Tibial artery (tissue), 4 donors: ENCODE measurements at regions not wholly inside any gene's neighbourhood (a gene's known extent, or its start where the extent isn't known, plus 50 kb on each side); places are given as distances from the start of the nearest gene placed in this dataset.

Source experiments
- DNase-seq, 2 donors: peaks; one replicate each; pipeline ENCODE4 v3.0.0-alpha.2; 2019
- H3K27ac ChIP-seq, 2 donors: fragments of 200-600 bp; sonication (generic) in 1 of 2; 1 replicate in 1 of 2; 2 replicates in 1 of 2; pipeline ENCODE4 v1.5.1; 2018 to 2019; ENCODE audit warnings: mild to moderate bottlenecking in 1 of 2
- H3K27me3 ChIP-seq, 2 donors: fragments of 200-600 bp; sonication (generic) in 1 of 2; one replicate each; pipeline versions ENCODE4 v1.5.1 to v1.6.0; 2016 to 2019
- H3K36me3 ChIP-seq, 3 donors: fragments of 200-600 bp; sonication (generic) in 2 of 3; one replicate each; pipeline ENCODE4 v1.5.1; 2016 to 2019; ENCODE audit warnings: mild to moderate bottlenecking in 2 of 3
- H3K4me1 ChIP-seq, 4 donors: fragments of 200-600 bp; sonication (generic) in 2 of 4; 1 replicate in 3 of 4; 2 replicates in 1 of 4; pipeline ENCODE4 v1.5.1; 2016 to 2019
- H3K4me3 ChIP-seq, 2 donors: fragments of 200-600 bp; sonication (generic) in 1 of 2; 1 replicate in 1 of 2; 2 replicates in 1 of 2; pipeline ENCODE4 v1.5.1; 2018 to 2019; ENCODE audit warnings: mild to moderate bottlenecking in 2 of 2
- H3K9me3 ChIP-seq, 3 donors: fragments of 200-600 bp; sonication (generic) in 1 of 3; one replicate each; pipeline ENCODE4 v1.5.1; 2016 to 2019
- CTCF ChIP-seq, 2 experiments: fragments of 200-600 bp in 1 of 2; fragments of 450-650 bp in 1 of 2; IDR thresholded peaks; one replicate each; pipeline ENCODE4 v1.5.1; 2017 to 2019; ENCODE audit warnings: antibody characterized with exemption in 2 of 2, mild to moderate bottlenecking in 1 of 2, moderate library complexity in 1 of 2
- intact Hi-C: fragments of 100-400 bp; cut with DNase I; formaldehyde crosslinking; loops from one replicate; pipeline ENCODE4 v1.15.0; 2023; ENCODE audit warnings: low total_unique reads

GRCh38 chr11:119839476-119840133 lies 110.6 kb upstream of the NECTIN1 start:
- no peaks in the 10 kb centered on the region for H3K36me3 ChIP-seq
- peaks cover 0 to 11% (median 0%) of the 10 kb centered on the region in 4 donors for H3K4me1 ChIP-seq
- no peak overlapping the region for H3K4me3 ChIP-seq
- peaks cover 0 to 1% of the 10 kb centered on the region in 2 donors for H3K27me3 ChIP-seq
- intact Hi-C loops = no loop called here
- H3K9me3 ChIP-seq = no peaks in the 10 kb centered on the region
- H3K27ac ChIP-seq = no peak overlapping the region
- no peak for TF ChIP-seq CTCF (IDR thresholded peaks at IDR 0.05)
- no peak for DNase-seq

- Histone ChIP-seq H3K27me3 (peaks cover 0 to 20% of the 10 kb centered on the region in 2 donors), H3K4me1 (peaks cover 0 to 11% (median 0%) of the 10 kb centered on the region in 4 donors)
- intact Hi-C loops = no loop called here
Observed at GRCh38 chr11:119835753-119836152, 106.8 kb upstream of the NECTIN1 start.

GRCh38 chr11:119832202-119832935 lies 103.4 kb upstream of the NECTIN1 start:
- intact Hi-C loops = no loop called here
- no peak overlapping the region for H3K4me3 ChIP-seq
- H3K4me1 ChIP-seq = peaks cover 0 to 11% (median 0%) of the 10 kb centered on the region in 4 donors
- H3K27ac ChIP-seq = no peak overlapping the region
- H3K27me3 ChIP-seq = peaks cover 0 to 20% of the 10 kb centered on the region in 2 donors
- no peaks in the 10 kb centered on the region for H3K9me3 ChIP-seq
- DNase-seq = no peak
- no peak for TF ChIP-seq CTCF (IDR thresholded peaks at IDR 0.05)
- no peaks in the 10 kb centered on the region for H3K36me3 ChIP-seq

More at GRCh38 chr11:119835753-119836152, 106.8 kb upstream of the NECTIN1 start:
- TF ChIP-seq CTCF (IDR thresholded peaks at IDR 0.05) = no peak
- Histone ChIP-seq H3K9me3 (no peaks in the 10 kb centered on the region), H3K4me3 (no peak overlapping the region), H3K36me3 (no peaks in the 10 kb centered on the region), H3K27ac (no peak overlapping the region)
- DNase-seq = no peak

- H3K27ac ChIP-seq = no peak overlapping the region
- intact Hi-C loops = no loop called here
Observed at GRCh38 chr11:119831011-119831410, 102.0 kb upstream of the NECTIN1 start.

GRCh38 chr11:119830400-119830799 lies 101.4 kb upstream of the NECTIN1 start:
- Histone ChIP-seq H3K4me3 (no peak overlapping the region), H3K9me3 (peaks cover 0 to 9% (median 6%) of the 10 kb centered on the region in 3 donors), H3K4me1 (peaks cover 0 to 2% (median 0%) of the 10 kb centered on the region in 4 donors), H3K36me3 (no peaks in the 10 kb centered on the region), H3K27me3 (peaks cover 0 to 20% of the 10 kb centered on the region in 2 donors), H3K27ac (no peak overlapping the region)
- intact Hi-C loops = no loop called here
- no peak for DNase-seq
- TF ChIP-seq CTCF (IDR thresholded peaks at IDR 0.05) = no peak

More at GRCh38 chr11:119831011-119831410, 102.0 kb upstream of the NECTIN1 start:
- H3K36me3 ChIP-seq = no peaks in the 10 kb centered on the region
- H3K4me1 ChIP-seq = peaks cover 0 to 8% (median 0%) of the 10 kb centered on the region in 4 donors
- no peak overlapping the region for H3K4me3 ChIP-seq
- peaks cover 0 to 4% (median 3%) of the 10 kb centered on the region in 3 donors for H3K9me3 ChIP-seq
- H3K27me3 ChIP-seq = peaks cover 0 to 20% of the 10 kb centered on the region in 2 donors
- TF ChIP-seq CTCF (IDR thresholded peaks at IDR 0.05) = no peak
- DNase-seq = no peak
